SK-N-SH (cell line): ENCODE measurements at regions not wholly inside any gene's neighbourhood (a gene's known extent, or its start where the extent isn't known, plus 50 kb on each side); places are given as distances from the start of the nearest gene placed in this dataset.

Experiments used
- EP300 ChIP-seq, 2 experiments: IDR thresholded peaks; 2 replicates each; pipeline versions ENCODE4 v1.4.0 to v1.6.1; 2012; ENCODE audit warnings: borderline replicate concordance in 1 of 2, low read depth in 1 of 2, low read length in 1 of 2
- EZH2phosphoT487 ChIP-seq: fragments of 200-600 bp; sonication (generic); IDR thresholded peaks from 2 replicates; pipeline ENCODE4 v1.6.1; 2017; ENCODE audit warnings: low read depth, mixed run types, mild to moderate bottlenecking, antibody characterized with exemption, moderate library complexity, borderline replicate concordance
- GABPA ChIP-seq: IDR thresholded peaks from 2 replicates; pipeline ENCODE4 v1.4.0; 2012; ENCODE audit warnings: low read depth, mild to moderate bottlenecking
- TAF1 ChIP-seq: IDR thresholded peaks from 2 replicates; pipeline ENCODE4 v1.6.1; 2012; ENCODE audit warnings: low read depth, mild to moderate bottlenecking, low read length, moderate library complexity, borderline replicate concordance
- TF ChIP-seq, protein P1 (sequence below): fragments of 200-600 bp; sonication (generic); IDR thresholded peaks from 2 replicates; pipeline ENCODE4 v1.6.1; 2017; ENCODE audit warnings: antibody characterized with exemption, mild to moderate bottlenecking, moderate library complexity

DNA sequence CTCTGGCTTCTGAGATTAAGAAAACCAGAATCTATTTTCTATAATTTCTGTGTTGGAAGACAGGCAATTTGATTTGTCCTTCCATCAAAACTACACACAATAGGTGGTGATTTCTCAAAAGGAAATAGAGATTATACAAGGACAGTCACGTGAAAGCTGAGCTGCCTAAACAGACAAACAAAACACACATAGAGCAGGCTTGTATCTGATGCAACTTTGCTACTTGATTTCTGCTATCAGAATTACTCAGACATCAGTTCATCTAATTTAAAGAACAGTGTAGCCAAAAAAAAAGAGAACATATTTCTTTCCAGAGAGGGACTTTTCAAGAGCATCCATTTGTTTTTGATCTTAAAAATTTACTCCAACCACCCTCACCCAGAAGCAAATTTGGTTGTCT lies 2128.3 kb upstream of the C9orf72 start:
- no peak for TF ChIP-seq EZH2phosphoT487
- no peak for TF ChIP-seq GABPA
- no peak for TF ChIP-seq TAF1
- no peak for TF ChIP-seq EP300 (IDR thresholded peaks at IDR 0.05; ENCODE audit: borderline replicate concordance in 1 of 2, low read depth in 1 of 2, low read length in 1 of 2)
- TF ChIP-seq, protein P1, sequence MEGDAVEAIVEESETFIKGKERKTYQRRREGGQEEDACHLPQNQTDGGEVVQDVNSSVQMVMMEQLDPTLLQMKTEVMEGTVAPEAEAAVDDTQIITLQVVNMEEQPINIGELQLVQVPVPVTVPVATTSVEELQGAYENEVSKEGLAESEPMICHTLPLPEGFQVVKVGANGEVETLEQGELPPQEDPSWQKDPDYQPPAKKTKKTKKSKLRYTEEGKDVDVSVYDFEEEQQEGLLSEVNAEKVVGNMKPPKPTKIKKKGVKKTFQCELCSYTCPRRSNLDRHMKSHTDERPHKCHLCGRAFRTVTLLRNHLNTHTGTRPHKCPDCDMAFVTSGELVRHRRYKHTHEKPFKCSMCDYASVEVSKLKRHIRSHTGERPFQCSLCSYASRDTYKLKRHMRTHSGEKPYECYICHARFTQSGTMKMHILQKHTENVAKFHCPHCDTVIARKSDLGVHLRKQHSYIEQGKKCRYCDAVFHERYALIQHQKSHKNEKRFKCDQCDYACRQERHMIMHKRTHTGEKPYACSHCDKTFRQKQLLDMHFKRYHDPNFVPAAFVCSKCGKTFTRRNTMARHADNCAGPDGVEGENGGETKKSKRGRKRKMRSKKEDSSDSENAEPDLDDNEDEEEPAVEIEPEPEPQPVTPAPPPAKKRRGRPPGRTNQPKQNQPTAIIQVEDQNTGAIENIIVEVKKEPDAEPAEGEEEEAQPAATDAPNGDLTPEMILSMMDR = no peak
